ENCODE measurements at regions not wholly inside any gene's neighbourhood (a gene's known extent, or its start where the extent isn't known, plus 50 kb on each side); places are given as distances from the start of the nearest gene placed in this dataset.
"Not testable (repeated sequence)": the region's sequence is repeated elsewhere in the genome, so short reads cannot be mapped to it uniquely, and the experiment has no call there.

GRCh38 chr5:116799401-116799800 is 224.8 kb upstream of the SEMA6A start:
- DNase-seq: no peak

- DNase-seq: no peak
Measured at GRCh38 chr5:116795189-116795588, 220.6 kb upstream of the SEMA6A start.

GRCh38 chr5:116789522-116789921 is 214.9 kb upstream of the SEMA6A start:
- no peak for DNase-seq

GRCh38 chr5:116788851-116789403 is 214.3 kb upstream of the SEMA6A start:
- no peak for DNase-seq

- DNase-seq: no peak
Measured at GRCh38 chr5:116787570-116787969, 212.9 kb upstream of the SEMA6A start.

GRCh38 chr5:116785106-116785505 is 210.5 kb upstream of the SEMA6A start:
- DNase-seq: no peak

GRCh38 chr5:116779846-116780245 is 205.2 kb upstream of the SEMA6A start:
- DNase-seq: no peak

GRCh38 chr5:116778651-116779280 is 204.1 kb upstream of the SEMA6A start:
- DNase-seq: no peak

GRCh38 chr5:116778032-116778431 is 203.4 kb upstream of the SEMA6A start:
- DNase-seq: no peak

- DNase-seq: no peak
Measured at GRCh38 chr5:116773926-116774325, 199.3 kb upstream of the SEMA6A start.

GRCh38 chr5:116772806-116773205 is 198.2 kb upstream of the SEMA6A start:
- no peak for DNase-seq

- no peak for DNase-seq
Measured at GRCh38 chr5:116772152-116772501, 197.5 kb upstream of the SEMA6A start.

GRCh38 chr5:116771466-116772151 is 197.0 kb upstream of the SEMA6A start:
- no peak for DNase-seq

- not testable (repeated sequence) for DNase-seq
Measured at GRCh38 chr5:116769953-116770352, 195.3 kb upstream of the SEMA6A start.

- no peak for DNase-seq
Measured at GRCh38 chr5:116769470-116769869, 194.8 kb upstream of the SEMA6A start.

- no peak for DNase-seq
Measured at GRCh38 chr5:116766470-116766947, 191.9 kb upstream of the SEMA6A start.

- no peak for DNase-seq
Measured at GRCh38 chr5:116765441-116765840, 190.8 kb upstream of the SEMA6A start.

GRCh38 chr5:116764941-116765340 is 190.3 kb upstream of the SEMA6A start:
- DNase-seq: no peak

- DNase-seq: no peak
Measured at GRCh38 chr5:116763987-116764866, 189.6 kb upstream of the SEMA6A start.

- DNase-seq: no peak
Measured at GRCh38 chr5:116759860-116760640, 185.4 kb upstream of the SEMA6A start.

- DNase-seq: no peak
Measured at GRCh38 chr5:116757326-116757725, 182.7 kb upstream of the SEMA6A start.

- no peak for DNase-seq
Measured at GRCh38 chr5:116756531-116756930, 181.9 kb upstream of the SEMA6A start.

GRCh38 chr5:116754556-116754955 is 179.9 kb upstream of the SEMA6A start:
- no peak for DNase-seq

All from stimulated activated CD4-positive, alpha-beta T cell treated with anti-CD3 and anti-CD28 coated beads, Interleukin-2, amount 100 ng/mL, for 48 hours (primary cell).